GM12878 (cell line): ENCODE measurements at regions not wholly inside any gene's neighbourhood (a gene's known extent, or its start where the extent isn't known, plus 50 kb on each side); places are given as distances from the start of the nearest gene placed in this dataset.

Source experiments
- ATAC-seq: fragments of 200-7000 bp; cut with Tn5 transposase; 3 replicates; pipeline ENCODE4 v1.9.1; 2020; ENCODE audit warnings: mild to moderate bottlenecking, moderate library complexity
- BruUV-seq: library from RNA; stranded (reverse); fragments of 400-500 nt; replicated peaks from 2 replicates; lab custom pipeline; 2021; lab: Mats Ljungman, UMichigan
- CTCF ChIA-PET: fragments of 300-600 bp; sonication (Branson Sonifier 250); formaldehyde crosslinking; extraction: SDS; loops from one replicate; lab custom pipeline; 2021; ENCODE audit warnings: inconsistent platforms; lab: Yijun Ruan, JAX
- POLR2A ChIA-PET: fragments of 350-600 bp; formaldehyde crosslinking; extraction: SDS; loops from one replicate; lab custom pipeline; 2021; ENCODE audit warnings: inconsistent platforms; lab: Charles Lee
- RAD21 ChIA-PET: fragments of 300-600 bp; sonication (Branson Sonifier 250); formaldehyde crosslinking; loops from one replicate; lab custom pipeline; 2023; ENCODE audit warnings: antibody characterized with exemption; ENCODE audit not compliant: unreplicated experiment; lab: Charles Lee
- SMC1A ChIA-PET: fragments of 300-600 bp; sonication (Branson Sonifier 250); formaldehyde crosslinking; loops from one replicate; lab custom pipeline; 2023; ENCODE audit not compliant: unreplicated experiment, uncharacterized antibody; lab: Charles Lee
- DNase-seq: peaks from one replicate; pipeline ENCODE4 v3.0.0-alpha.2; 2011; ENCODE audit warnings: low read depth, low spot score
- FAIRE-seq: peaks from 3 replicates; lab custom pipeline; 2011; peaks lifted over from hg19 to GRCh38; lab: Jason Lieb, UNC
- H2AFZ ChIP-seq: 2 replicates; pipeline ENCODE4 v1.6.0; 2011; ENCODE audit warnings: low read depth, low read length, control low read depth; ENCODE audit not compliant: control insufficient read depth
- H3K27ac ChIP-seq: 2 replicates; pipeline ENCODE4 v1.5.1; 2011; ENCODE audit warnings: control low read depth; ENCODE audit not compliant: control insufficient read depth, insufficient read depth
- H3K27me3 ChIP-seq, 2 experiments: replicated peaks in 1 of 2; 2 replicates each; pipeline versions ENCODE4 v1.6.0 to v1.6.1; 2011; ENCODE audit warnings: low read length in 1 of 2; ENCODE audit not compliant: control insufficient read depth in 2 of 2, insufficient read depth in 2 of 2
- H3K36me3 ChIP-seq, 2 experiments: 2 replicates each; pipeline ENCODE4 v1.5.1; 2011; ENCODE audit warnings: low read length in 1 of 2; ENCODE audit not compliant: control insufficient read depth in 2 of 2, insufficient read depth in 2 of 2
- H3K4me1 ChIP-seq: 2 replicates; pipeline ENCODE4 v1.6.1; 2011; ENCODE audit warnings: mild to moderate bottlenecking, low read length, moderate library complexity, mixed read lengths; ENCODE audit not compliant: control insufficient read depth, insufficient read depth
- H3K4me2 ChIP-seq: 2 replicates; pipeline ENCODE4 v1.6.0; 2011; ENCODE audit warnings: control low read depth; ENCODE audit not compliant: control insufficient read depth, insufficient read depth
- H3K4me3 ChIP-seq: fragments of 200-600 bp; sonication (generic); 2 replicates; pipeline ENCODE4 v1.5.1; 2016
- H3K79me2 ChIP-seq: 2 replicates; pipeline ENCODE4 v1.6.0; 2011; ENCODE audit warnings: low read length; ENCODE audit not compliant: control insufficient read depth, insufficient read depth
- H3K9ac ChIP-seq: 2 replicates; pipeline ENCODE4 v1.8.0; 2011; ENCODE audit warnings: low read length, control low read depth, mixed read lengths; ENCODE audit not compliant: control insufficient read depth, insufficient read depth
- H3K9me3 ChIP-seq: replicated peaks from 3 replicates; pipeline ENCODE4 v1.5.1; 2011; ENCODE audit warnings: mild to moderate bottlenecking, low read length; ENCODE audit not compliant: control insufficient read depth, insufficient read depth
- H4K20me1 ChIP-seq: 2 replicates; pipeline ENCODE4 v1.6.0; 2011; ENCODE audit not compliant: control insufficient read depth, insufficient read depth
- EP300 ChIP-seq, 2 experiments: fragments of 150-350 bp in 1 of 2; IDR thresholded peaks; 2 replicates each; pipeline ENCODE4 v1.6.1; 2011 to 2012; ENCODE audit warnings: low read depth in 2 of 2, low read length in 2 of 2, borderline replicate concordance in 1 of 2, improper control_type of control experiment in 1 of 2, inconsistent platforms in 1 of 2; ENCODE audit not compliant: control insufficient read depth in 1 of 2
- FOS ChIP-seq: IDR thresholded peaks from 3 replicates; pipeline ENCODE4 v1.6.1; 2011; ENCODE audit warnings: borderline replicate concordance; ENCODE audit not compliant: insufficient read length; ENCODE audit errors: extremely low read depth
- IKZF1 ChIP-seq: fragments of 450-650 bp; conservative IDR thresholded peaks from 2 replicates; pipeline ENCODE4 v1.6.1; 2017; ENCODE audit warnings: antibody characterized with exemption, mild to moderate bottlenecking
- IKZF2 ChIP-seq, 2 experiments: fragments of 450-650 bp; IDR thresholded peaks; 2 replicates each; pipeline ENCODE4 v1.6.1; 2017; ENCODE audit warnings: mild to moderate bottlenecking in 2 of 2, moderate library complexity in 2 of 2
- MYB ChIP-seq: fragments of 150-350 bp; IDR thresholded peaks from 2 replicates; pipeline ENCODE4 v1.6.1; 2014; ENCODE audit warnings: mild to moderate bottlenecking, low read depth, low read length, borderline replicate concordance
- STAT3 ChIP-seq: IDR thresholded peaks from 2 replicates; pipeline ENCODE4 v1.6.1; 2011; ENCODE audit warnings: low read depth, low read length, improper control_type of control experiment
- SUZ12 ChIP-seq: fragments of 200-600 bp; sonication (generic); IDR thresholded peaks from one replicate; pipeline ENCODE4 v1.6.1; 2018; ENCODE audit warnings: antibody characterized with exemption, mild to moderate bottlenecking; ENCODE audit not compliant: unreplicated experiment
- YY1 ChIP-seq: IDR thresholded peaks from 2 replicates; pipeline ENCODE4 v1.6.1; 2011; ENCODE audit warnings: low read depth, mild to moderate bottlenecking, low read length
- WGBS: methylation state at CpG from one replicate; pipeline ENCODE4 v1.1.6; 2016; ENCODE audit warnings: low lambda C conversion rate; ENCODE audit not compliant: insufficient replicate concordance, insufficient coverage; ENCODE audit errors: missing lambda C conversion rate; 5-methylcytosine and 5-hydroxymethylcytosine counted together
- in situ Hi-C: fragments of 300-500 bp; cut with MboI; formaldehyde crosslinking; loops from 9 replicates; pipeline ENCODE4 v1.14.3; 2018; ENCODE audit warnings: mixed read lengths
- intact Hi-C: fragments of 100-400 bp; cut with micrococcal nuclease; formaldehyde crosslinking; loops from one replicate; pipeline ENCODE4 v1.14.2; 2022; ENCODE audit not compliant: unreplicated experiment
- TF ChIP-seq, protein P1 (sequence below): fragments of 450-650 bp; IDR thresholded peaks from 2 replicates; pipeline ENCODE4 v1.6.1; 2017; ENCODE audit warnings: mild to moderate bottlenecking, moderate library complexity
- TF ChIP-seq, protein P2 (sequence below): fragments of 450-650 bp; IDR thresholded peaks from 2 replicates; pipeline ENCODE4 v1.6.1; 2017; ENCODE audit warnings: mild to moderate bottlenecking, moderate library complexity

DNA sequence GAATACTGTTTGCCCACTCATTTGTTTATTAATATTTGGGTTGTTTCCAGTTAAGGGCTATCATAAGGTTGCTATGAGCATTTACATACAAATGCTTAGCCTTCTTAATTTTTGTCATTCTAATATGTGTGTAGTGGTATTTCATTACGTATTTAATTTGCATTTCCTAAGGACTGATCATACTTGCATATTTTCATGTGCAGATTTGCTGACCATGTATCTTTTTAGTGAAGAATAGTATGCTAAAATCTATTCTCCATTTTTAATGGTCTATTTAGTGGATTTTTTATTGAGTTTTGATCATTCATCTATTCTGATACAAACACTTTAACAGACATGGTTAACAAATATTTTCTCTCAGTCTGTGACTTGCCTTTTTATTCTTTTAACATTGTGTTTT lies 949.5 kb downstream of the RAB28 start:
- POLR2A ChIA-PET: no interaction called here
- SMC1A ChIA-PET: no interaction called here
- H4K20me1 ChIP-seq: no peaks in the 10 kb centered on the region
- 33% methylated on average over 1 of the region's 1 CpG for WGBS
- CTCF ChIA-PET: no interaction called here
- no peaks in the 10 kb centered on the region for H3K79me2 ChIP-seq
- FAIRE-seq (no peak), DNase-seq (no peak), ATAC-seq (no peak)
- RAD21 ChIA-PET: no interaction called here
- H3K4me1 ChIP-seq: no peaks in the 10 kb centered on the region
- no peaks in the 10 kb centered on the region for H3K9me3 ChIP-seq
- no peak overlapping the region for H2AFZ ChIP-seq
- no peak overlapping the region for H3K4me2 ChIP-seq
- H3K36me3 ChIP-seq: no peaks in the 10 kb centered on the region
- H3K4me3 ChIP-seq: no peak overlapping the region
- in situ Hi-C loops (no loop called here), intact Hi-C loops (no loop called here)
- TF ChIP-seq IKZF1 (no peak), IKZF2 (IDR thresholded peaks at IDR 0.05) (no peak), FOS (no peak), EP300 (IDR thresholded peaks at IDR 0.05; ENCODE audit: borderline replicate concordance in 1 of 2, control insufficient read depth in 1 of 2, low read depth in 2 of 2, low read length in 2 of 2) (no peak), SUZ12 (no peak), YY1 (no peak), MYB (no peak), STAT3 (no peak)
- TF ChIP-seq, protein P1, sequence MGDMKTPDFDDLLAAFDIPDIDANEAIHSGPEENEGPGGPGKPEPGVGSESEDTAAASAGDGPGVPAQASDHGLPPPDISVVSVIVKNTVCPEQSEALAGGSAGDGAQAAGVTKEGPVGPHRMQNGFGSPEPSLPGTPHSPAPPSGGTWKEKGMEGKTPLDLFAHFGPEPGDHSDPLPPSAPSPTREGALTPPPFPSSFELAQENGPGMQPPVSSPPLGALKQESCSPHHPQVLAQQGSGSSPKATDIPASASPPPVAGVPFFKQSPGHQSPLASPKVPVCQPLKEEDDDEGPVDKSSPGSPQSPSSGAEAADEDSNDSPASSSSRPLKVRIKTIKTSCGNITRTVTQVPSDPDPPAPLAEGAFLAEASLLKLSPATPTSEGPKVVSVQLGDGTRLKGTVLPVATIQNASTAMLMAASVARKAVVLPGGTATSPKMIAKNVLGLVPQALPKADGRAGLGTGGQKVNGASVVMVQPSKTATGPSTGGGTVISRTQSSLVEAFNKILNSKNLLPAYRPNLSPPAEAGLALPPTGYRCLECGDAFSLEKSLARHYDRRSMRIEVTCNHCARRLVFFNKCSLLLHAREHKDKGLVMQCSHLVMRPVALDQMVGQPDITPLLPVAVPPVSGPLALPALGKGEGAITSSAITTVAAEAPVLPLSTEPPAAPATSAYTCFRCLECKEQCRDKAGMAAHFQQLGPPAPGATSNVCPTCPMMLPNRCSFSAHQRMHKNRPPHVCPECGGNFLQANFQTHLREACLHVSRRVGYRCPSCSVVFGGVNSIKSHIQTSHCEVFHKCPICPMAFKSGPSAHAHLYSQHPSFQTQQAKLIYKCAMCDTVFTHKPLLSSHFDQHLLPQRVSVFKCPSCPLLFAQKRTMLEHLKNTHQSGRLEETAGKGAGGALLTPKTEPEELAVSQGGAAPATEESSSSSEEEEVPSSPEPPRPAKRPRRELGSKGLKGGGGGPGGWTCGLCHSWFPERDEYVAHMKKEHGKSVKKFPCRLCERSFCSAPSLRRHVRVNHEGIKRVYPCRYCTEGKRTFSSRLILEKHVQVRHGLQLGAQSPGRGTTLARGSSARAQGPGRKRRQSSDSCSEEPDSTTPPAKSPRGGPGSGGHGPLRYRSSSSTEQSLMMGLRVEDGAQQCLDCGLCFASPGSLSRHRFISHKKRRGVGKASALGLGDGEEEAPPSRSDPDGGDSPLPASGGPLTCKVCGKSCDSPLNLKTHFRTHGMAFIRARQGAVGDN: no peak
- TF ChIP-seq, protein P2, sequence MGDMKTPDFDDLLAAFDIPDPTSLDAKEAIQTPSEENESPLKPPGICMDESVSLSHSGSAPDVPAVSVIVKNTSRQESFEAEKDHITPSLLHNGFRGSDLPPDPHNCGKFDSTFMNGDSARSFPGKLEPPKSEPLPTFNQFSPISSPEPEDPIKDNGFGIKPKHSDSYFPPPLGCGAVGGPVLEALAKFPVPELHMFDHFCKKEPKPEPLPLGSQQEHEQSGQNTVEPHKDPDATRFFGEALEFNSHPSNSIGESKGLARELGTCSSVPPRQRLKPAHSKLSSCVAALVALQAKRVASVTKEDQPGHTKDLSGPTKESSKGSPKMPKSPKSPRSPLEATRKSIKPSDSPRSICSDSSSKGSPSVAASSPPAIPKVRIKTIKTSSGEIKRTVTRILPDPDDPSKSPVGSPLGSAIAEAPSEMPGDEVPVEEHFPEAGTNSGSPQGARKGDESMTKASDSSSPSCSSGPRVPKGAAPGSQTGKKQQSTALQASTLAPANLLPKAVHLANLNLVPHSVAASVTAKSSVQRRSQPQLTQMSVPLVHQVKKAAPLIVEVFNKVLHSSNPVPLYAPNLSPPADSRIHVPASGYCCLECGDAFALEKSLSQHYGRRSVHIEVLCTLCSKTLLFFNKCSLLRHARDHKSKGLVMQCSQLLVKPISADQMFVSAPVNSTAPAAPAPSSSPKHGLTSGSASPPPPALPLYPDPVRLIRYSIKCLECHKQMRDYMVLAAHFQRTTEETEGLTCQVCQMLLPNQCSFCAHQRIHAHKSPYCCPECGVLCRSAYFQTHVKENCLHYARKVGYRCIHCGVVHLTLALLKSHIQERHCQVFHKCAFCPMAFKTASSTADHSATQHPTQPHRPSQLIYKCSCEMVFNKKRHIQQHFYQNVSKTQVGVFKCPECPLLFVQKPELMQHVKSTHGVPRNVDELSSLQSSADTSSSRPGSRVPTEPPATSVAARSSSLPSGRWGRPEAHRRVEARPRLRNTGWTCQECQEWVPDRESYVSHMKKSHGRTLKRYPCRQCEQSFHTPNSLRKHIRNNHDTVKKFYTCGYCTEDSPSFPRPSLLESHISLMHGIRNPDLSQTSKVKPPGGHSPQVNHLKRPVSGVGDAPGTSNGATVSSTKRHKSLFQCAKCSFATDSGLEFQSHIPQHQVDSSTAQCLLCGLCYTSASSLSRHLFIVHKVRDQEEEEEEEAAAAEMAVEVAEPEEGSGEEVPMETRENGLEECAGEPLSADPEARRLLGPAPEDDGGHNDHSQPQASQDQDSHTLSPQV: no peak
- no peak overlapping the region for H3K9ac ChIP-seq
- H3K27ac ChIP-seq: no peak overlapping the region
- BruUV-seq: no TSS peak
- H3K27me3 ChIP-seq: no peaks in the 10 kb centered on the region
